H1 (cell line): ENCODE measurements at regions not wholly inside any gene's neighbourhood (a gene's known extent, or its start where the extent isn't known, plus 50 kb on each side); places are given as distances from the start of the nearest gene placed in this dataset.

Source experiments
- CTCF ChIA-PET: fragments of 300-600 bp; sonication (Branson Sonifier 250); formaldehyde crosslinking; loops from one replicate; lab custom pipeline; 2021; ENCODE audit not compliant: partially characterized antibody; lab: Charles Lee
- POLR2A ChIA-PET: fragments of 300-600 bp; sonication (Branson Sonifier 250); formaldehyde crosslinking; loops from one replicate; lab custom pipeline; 2021; ENCODE audit warnings: inconsistent platforms; ENCODE audit not compliant: partially characterized antibody; lab: Charles Lee
- DNase-seq, 2 experiments: peaks; one replicate each; pipeline versions ENCODE4 v3.0.0 to v3.0.0-alpha.2; 2010 to 2022; ENCODE audit warnings: low spot score in 2 of 2, low read depth in 1 of 2, mixed read lengths in 1 of 2
- FAIRE-seq: peaks from 2 replicates; lab custom pipeline; 2011; peaks lifted over from hg19 to GRCh38; lab: Jason Lieb, UNC
- H2AFZ ChIP-seq: 2 replicates; pipeline ENCODE4 v1.8.1; 2012; ENCODE audit warnings: low read length, inconsistent platforms
- H2AK5ac ChIP-seq: 2 replicates; pipeline ENCODE4 v1.6.1; 2013; ENCODE audit warnings: low read depth, low read length
- H2BK120ac ChIP-seq: replicated peaks from 2 replicates; pipeline ENCODE3; 2013; ENCODE audit warnings: low read depth, low read length, inconsistent platforms
- H2BK12ac ChIP-seq: 2 replicates; pipeline ENCODE4 v1.6.1; 2013; ENCODE audit warnings: low read depth, low read length
- H2BK15ac ChIP-seq: 2 replicates; pipeline ENCODE4 v1.6.1; 2013; ENCODE audit warnings: low read length
- H2BK20ac ChIP-seq: 2 replicates; pipeline ENCODE4 v1.6.1; 2013; ENCODE audit warnings: low read length
- H2BK5ac ChIP-seq: 2 replicates; pipeline ENCODE4 v1.6.1; 2013; ENCODE audit warnings: low read depth, low read length
- H3K14ac ChIP-seq: 2 replicates; pipeline ENCODE4 v1.6.1; 2013; ENCODE audit warnings: inconsistent platforms; ENCODE audit not compliant: insufficient read length
- H3K18ac ChIP-seq: 2 replicates; pipeline ENCODE4 v1.6.1; 2013; ENCODE audit warnings: low read length; ENCODE audit errors: extremely low read depth
- H3K23ac ChIP-seq: 2 replicates; pipeline ENCODE4 v1.6.1; 2013; ENCODE audit warnings: inconsistent platforms; ENCODE audit not compliant: insufficient read length
- H3K23me2 ChIP-seq: 2 replicates; pipeline ENCODE4 v1.6.1; 2013; ENCODE audit warnings: low read depth, low read length
- H3K27ac ChIP-seq: 2 replicates; pipeline ENCODE4 v1.6.1; 2011; ENCODE audit warnings: low read depth, low read length, inconsistent platforms
- H3K27me3 ChIP-seq, 4 experiments: replicated peaks in 1 of 4; 1 replicate in 1 of 4; 2 replicates in 3 of 4; pipeline versions ENCODE4 v1.6.1 to v1.8.1; 2011 to 2013; ENCODE audit warnings: low read length in 3 of 4, mild to moderate bottlenecking in 3 of 4, inconsistent platforms in 2 of 4, mixed read lengths in 2 of 4, moderate library complexity in 1 of 4; ENCODE audit not compliant: control insufficient read depth in 3 of 4, insufficient read depth in 3 of 4; ENCODE audit errors: extremely low read depth in 1 of 4
- H3K36me3 ChIP-seq, 4 experiments: 2 replicates each; pipeline versions ENCODE4 v1.6.1 to v1.8.1; 2011 to 2013; ENCODE audit warnings: mild to moderate bottlenecking in 4 of 4, low read length in 3 of 4, moderate library complexity in 2 of 4, control low read depth in 1 of 4, inconsistent platforms in 1 of 4; ENCODE audit not compliant: insufficient read depth in 4 of 4, control insufficient read depth in 2 of 4
- H3K4ac ChIP-seq: replicated peaks from 2 replicates; pipeline ENCODE3; 2013; ENCODE audit warnings: low read length, low read depth, mixed read lengths, inconsistent platforms; ENCODE audit not compliant: insufficient read length
- H3K4me1 ChIP-seq, 4 experiments: replicated peaks in 1 of 4; 1 replicate in 1 of 4; 2 replicates in 3 of 4; pipeline versions ENCODE4 v1.6.1 to v1.8.1; 2011 to 2013; ENCODE audit warnings: low read length in 3 of 4, inconsistent platforms in 2 of 4, mixed read lengths in 1 of 4; ENCODE audit not compliant: insufficient read depth in 4 of 4, control insufficient read depth in 3 of 4
- H3K4me2 ChIP-seq, 2 experiments: 2 replicates each; pipeline versions ENCODE4 v1.6.1 to v1.8.1; 2011 to 2013; ENCODE audit warnings: low read depth in 2 of 2, low read length in 2 of 2, control low read depth in 1 of 2, inconsistent platforms in 1 of 2, mild to moderate bottlenecking in 1 of 2; ENCODE audit not compliant: insufficient read depth in 1 of 2
- H3K4me3 ChIP-seq, 4 experiments: fragments of 200-600, 300-600 bp in 1 of 4; sonication (generic), shearing (Covaris generic), sonication (Bioruptor Twin) in 1 of 4; 2 replicates each; pipeline versions ENCODE4 v1.5.1 to v1.8.1; 2011 to 2016; ENCODE audit warnings: low read length in 4 of 4, low read depth in 3 of 4, control low read depth in 2 of 4, inconsistent platforms in 2 of 4, mild to moderate bottlenecking in 2 of 4, mixed read lengths in 1 of 4, moderate library complexity in 1 of 4; ENCODE audit not compliant: insufficient read depth in 2 of 4; ENCODE audit errors: extremely low read depth in 1 of 4
- H3K56ac ChIP-seq: replicated peaks from 2 replicates; pipeline ENCODE3; 2013; ENCODE audit warnings: low read depth, mild to moderate bottlenecking, mixed read lengths, low read length, inconsistent platforms; ENCODE audit not compliant: insufficient read length
- H3K79me1 ChIP-seq: 2 replicates; pipeline ENCODE4 v1.6.1; 2013; ENCODE audit warnings: low read depth, low read length, control low read depth
- H3K79me2 ChIP-seq, 2 experiments: 2 replicates each; pipeline versions ENCODE4 v1.6.1 to v1.8.1; 2012 to 2013; ENCODE audit warnings: low read length in 2 of 2, mild to moderate bottlenecking in 2 of 2, inconsistent platforms in 1 of 2; ENCODE audit not compliant: insufficient read depth in 2 of 2, control insufficient read depth in 1 of 2
- H3K9ac ChIP-seq, 4 experiments: replicated peaks in 1 of 4; 1 replicate in 1 of 4; 2 replicates in 3 of 4; pipeline versions ENCODE4 v1.6.1 to v1.8.1; 2011 to 2013; ENCODE audit warnings: low read depth in 3 of 4, low read length in 3 of 4, control low read depth in 2 of 4, mild to moderate bottlenecking in 2 of 4, moderate library complexity in 2 of 4, inconsistent platforms in 1 of 4; ENCODE audit errors: extremely low read depth in 1 of 4
- H3K9me3 ChIP-seq, 2 experiments: 2 replicates each; pipeline versions ENCODE4 v1.6.1 to v1.8.1; 2012 to 2013; ENCODE audit warnings: mild to moderate bottlenecking in 2 of 2, moderate library complexity in 2 of 2, control low read depth in 1 of 2, inconsistent platforms in 1 of 2, low read depth in 1 of 2, low read length in 1 of 2, mixed read lengths in 1 of 2; ENCODE audit not compliant: insufficient read depth in 2 of 2
- H4K20me1 ChIP-seq, 2 experiments: replicated peaks in 1 of 2; 2 replicates each; pipeline versions ENCODE3 to v1.8.1; 2011 to 2013; ENCODE audit warnings: inconsistent platforms in 2 of 2, low read length in 2 of 2, mild to moderate bottlenecking in 1 of 2; ENCODE audit not compliant: insufficient read depth in 2 of 2, control insufficient read depth in 1 of 2
- H4K5ac ChIP-seq: 2 replicates; pipeline ENCODE4 v1.6.1; 2013; ENCODE audit warnings: low read length, low read depth, mixed read lengths, inconsistent platforms; ENCODE audit not compliant: insufficient read length
- H4K8ac ChIP-seq: 2 replicates; pipeline ENCODE4 v1.8.0; 2013; ENCODE audit warnings: mild to moderate bottlenecking, moderate library complexity, low read length, inconsistent platforms; ENCODE audit not compliant: insufficient read depth; ENCODE audit errors: extremely low read depth
- H4K91ac ChIP-seq: replicated peaks from 2 replicates; pipeline ENCODE3; 2013; ENCODE audit warnings: low read length, mixed read lengths, inconsistent platforms; ENCODE audit not compliant: insufficient read length
- NRF1 ChIP-seq: IDR thresholded peaks from 2 replicates; pipeline ENCODE4 v1.6.1; 2011; ENCODE audit warnings: mild to moderate bottlenecking, low read depth, low read length, improper control_type of control experiment
- TBP ChIP-seq: IDR thresholded peaks from 2 replicates; pipeline ENCODE4 v1.6.1; 2011; ENCODE audit warnings: low read depth, low read length, improper control_type of control experiment
- WGBS, 2 experiments: shearing (Covaris generic) in 1 of 2; methylation state at CpG; one replicate each; pipeline versions ENCODE4 v1.1.6 to v1.1.7; 2013 to 2015; ENCODE audit warnings: low lambda C conversion rate in 2 of 2, mixed read lengths in 2 of 2, inconsistent platforms in 1 of 2, low coverage in 1 of 2, missing lambda C conversion rate in 1 of 2; ENCODE audit not compliant: insufficient replicate concordance in 2 of 2, insufficient coverage in 1 of 2, insufficient read length in 1 of 2; ENCODE audit errors: extremely low coverage in 1 of 2, missing lambda C conversion rate in 1 of 2; 5-methylcytosine and 5-hydroxymethylcytosine counted together

DNA sequence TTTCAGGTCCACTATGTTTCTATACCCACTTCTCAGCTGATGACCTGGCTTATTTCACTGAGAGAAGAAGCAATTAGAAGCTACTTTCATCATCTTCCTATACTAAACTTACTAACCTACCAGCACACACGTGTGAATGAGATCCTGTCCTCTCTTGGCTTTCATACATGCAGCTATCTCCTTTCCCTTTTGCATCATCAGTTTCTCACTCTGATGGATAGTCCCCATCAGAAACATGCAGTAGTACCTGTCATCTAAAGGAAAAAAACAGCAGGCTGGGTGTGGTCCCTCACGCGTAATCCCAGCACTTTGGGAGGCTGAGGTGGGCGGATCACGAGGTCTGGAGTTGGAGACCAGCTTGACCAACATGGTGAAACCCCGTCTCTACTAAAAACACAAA, 237.6 kb upstream of the C2CD4B start:
- Histone ChIP-seq H3K14ac (no peak overlapping the region), H2AFZ (no peak overlapping the region), H3K27ac (no peak overlapping the region), H3K23me2 (no peaks in the 10 kb centered on the region), H3K56ac (no peak overlapping the region), H3K27me3 (no peaks in the 10 kb centered on the region), H2BK12ac (no peak overlapping the region), H3K4me1 (no peaks in the 10 kb centered on the region), H4K91ac (no peak overlapping the region), H4K20me1 (peaks cover 0 to 1% of the 10 kb centered on the region in 2 experiments), H3K4me3 (no peak overlapping the region), H3K9me3 (peaks cover 15 to 17% of the 10 kb centered on the region in 2 experiments), H2BK20ac (no peak overlapping the region), H3K9ac (no peak overlapping the region), H3K18ac (no peak overlapping the region), H4K8ac (no peak overlapping the region), H2BK120ac (no peak overlapping the region), H3K4me2 (no peak overlapping the region), H2AK5ac (no peak overlapping the region), H4K5ac (no peak overlapping the region), H3K4ac (no peak overlapping the region), H3K79me2 (peaks cover 0 to 2% of the 10 kb centered on the region in 2 experiments; a peak in 1 of 4 replicates), H3K23ac (no peak overlapping the region), H3K36me3 (no peaks in the 10 kb centered on the region; a peak in 1 of 8 replicates), H3K79me1 (peaks cover 5% of the 10 kb centered on the region), H2BK5ac (no peak overlapping the region), H2BK15ac (no peak overlapping the region)
- no peak for TF ChIP-seq NRF1
- TF ChIP-seq TBP, result no peak
- FAIRE-seq, result no peak
- ChIA-PET POLR2A (interaction anchor here (1.0 kb wide), 1 partner anchor 11 kb away, joined by 4 read pairs; no protein-coding TSS in a partner anchor), CTCF (interaction anchor here (1.1 to 1.9 kb wide), 4 partner anchors 9 to 147 kb away, joined by 3 to 8 read pairs (median 4); partner anchors contain the start of gene TLN2)
- 84% methylated on average over 6 of the region's 6 CpGs; no CpG with 5 or more reads in 1 of the 2 experiments for WGBS, 2 experiments
- DNase-seq, result no peak
